NCI-H345 treated with DMSO at 0.1 percent for 48 hours (cell line): ENCODE measurements at regions not wholly inside any gene's neighbourhood (a gene's known extent, or its start where the extent isn't known, plus 50 kb on each side); places are given as distances from the start of the nearest gene placed in this dataset.
"Not testable (repeated sequence)": the region's sequence is repeated elsewhere in the genome, so short reads cannot be mapped to it uniquely, and the experiment has no call there.

ENCODE experiments used
- DNase-seq: peaks from one replicate; lab custom pipeline; 2025; ENCODE audit not compliant: unreplicated experiment; lab: John Stamatoyannopoulos, UW

GRCh38 chr7:46076527-46076926 lies 155.5 kb upstream of the IGFBP3 start:
- DNase-seq, result no peak

GRCh38 chr7:46072722-46073121 lies 151.7 kb upstream of the IGFBP3 start:
- no peak for DNase-seq

GRCh38 chr7:46071601-46072000 lies 150.5 kb upstream of the IGFBP3 start:
- no peak for DNase-seq

GRCh38 chr7:46071076-46071475 lies 150.0 kb upstream of the IGFBP3 start:
- no peak for DNase-seq

GRCh38 chr7:46068159-46068558 lies 147.1 kb upstream of the IGFBP3 start:
- no peak for DNase-seq

- no peak for DNase-seq
Measured at GRCh38 chr7:46059308-46060020, 138.4 kb upstream of the IGFBP3 start.

- no peak for DNase-seq
Measured at GRCh38 chr7:46058086-46058823, 137.2 kb upstream of the IGFBP3 start.

GRCh38 chr7:46054915-46055314 lies 133.8 kb upstream of the IGFBP3 start:
- no peak for DNase-seq

- DNase-seq, result no peak
Measured at GRCh38 chr7:46054272-46054671, 133.2 kb upstream of the IGFBP3 start.

GRCh38 chr7:46047581-46047980 lies 126.5 kb upstream of the IGFBP3 start:
- DNase-seq, result no peak

GRCh38 chr7:46043338-46043737 lies 122.3 kb upstream of the IGFBP3 start:
- not testable (repeated sequence) for DNase-seq

- not testable (repeated sequence) for DNase-seq
Measured at GRCh38 chr7:46039813-46040212, 118.7 kb upstream of the IGFBP3 start.

GRCh38 chr7:46035166-46035565 lies 114.1 kb upstream of the IGFBP3 start:
- DNase-seq, result no peak

- no peak for DNase-seq
Measured at GRCh38 chr7:46034056-46034768, 113.1 kb upstream of the IGFBP3 start.

GRCh38 chr7:46033592-46033991 lies 112.5 kb upstream of the IGFBP3 start:
- no peak for DNase-seq

- no peak for DNase-seq
Measured at GRCh38 chr7:46032942-46033341, 111.9 kb upstream of the IGFBP3 start.

- no peak for DNase-seq
Measured at GRCh38 chr7:46032353-46032752, 111.3 kb upstream of the IGFBP3 start.

- no peak for DNase-seq
Measured at GRCh38 chr7:46029111-46029704, 108.1 kb upstream of the IGFBP3 start.

- no peak for DNase-seq
Measured at GRCh38 chr7:46028246-46028645, 107.2 kb upstream of the IGFBP3 start.

GRCh38 chr7:46026741-46027140 lies 105.7 kb upstream of the IGFBP3 start:
- no peak for DNase-seq

GRCh38 chr7:46024263-46024916 lies 103.3 kb upstream of the IGFBP3 start:
- DNase-seq, result no peak
